NCI-H2196 treated with DMSO at 0.1 percent for 48 hours (cell line): ENCODE measurements at regions not wholly inside any gene's neighbourhood (a gene's known extent, or its start where the extent isn't known, plus 50 kb on each side); places are given as distances from the start of the nearest gene placed in this dataset.
"Not testable (repeated sequence)": the region's sequence is repeated elsewhere in the genome, so short reads cannot be mapped to it uniquely, and the experiment has no call there.

Experiments
- DNase-seq: peaks from one replicate; lab custom pipeline; 2025; ENCODE audit not compliant: unreplicated experiment; lab: John Stamatoyannopoulos, UW

- DNase-seq: peak; percentile 14
Observed at GRCh38 chrX:3811331-3812311, 98.2 kb upstream of the PRKX start.

GRCh38 chrX:3807906-3808305, 94.5 kb upstream of the PRKX start:
- DNase-seq: no peak

GRCh38 chrX:3806630-3807029, 93.2 kb upstream of the PRKX start:
- no peak for DNase-seq

- DNase-seq: no peak
Observed at GRCh38 chrX:3803713-3804112, 90.3 kb upstream of the PRKX start.

GRCh38 chrX:3803305-3803704, 89.9 kb upstream of the PRKX start:
- DNase-seq: no peak

- not testable (repeated sequence) for DNase-seq
Observed at GRCh38 chrX:3795411-3795810, 82.0 kb upstream of the PRKX start.

- no peak for DNase-seq
Observed at GRCh38 chrX:3791449-3791848, 78.0 kb upstream of the PRKX start.

GRCh38 chrX:3788494-3789233, 75.2 kb upstream of the PRKX start:
- no peak for DNase-seq

GRCh38 chrX:3787856-3788255, 74.4 kb upstream of the PRKX start:
- DNase-seq: no peak

- DNase-seq: not testable (repeated sequence)
Observed at GRCh38 chrX:3785822-3786221, 72.4 kb upstream of the PRKX start.

GRCh38 chrX:3780564-3780963, 67.1 kb upstream of the PRKX start:
- DNase-seq: no peak

- no peak for DNase-seq
Observed at GRCh38 chrX:3779546-3779945, 66.1 kb upstream of the PRKX start.

GRCh38 chrX:3777416-3777815, 64.0 kb upstream of the PRKX start:
- DNase-seq: no peak

- no peak for DNase-seq
Observed at GRCh38 chrX:3771766-3772165, 58.3 kb upstream of the PRKX start.

GRCh38 chrX:3768881-3769280, 55.4 kb upstream of the PRKX start:
- DNase-seq: no peak
